ENCODE measurements at regions not wholly inside any gene's neighbourhood (a gene's known extent, or its start where the extent isn't known, plus 50 kb on each side); places are given as distances from the start of the nearest gene placed in this dataset.

DNA sequence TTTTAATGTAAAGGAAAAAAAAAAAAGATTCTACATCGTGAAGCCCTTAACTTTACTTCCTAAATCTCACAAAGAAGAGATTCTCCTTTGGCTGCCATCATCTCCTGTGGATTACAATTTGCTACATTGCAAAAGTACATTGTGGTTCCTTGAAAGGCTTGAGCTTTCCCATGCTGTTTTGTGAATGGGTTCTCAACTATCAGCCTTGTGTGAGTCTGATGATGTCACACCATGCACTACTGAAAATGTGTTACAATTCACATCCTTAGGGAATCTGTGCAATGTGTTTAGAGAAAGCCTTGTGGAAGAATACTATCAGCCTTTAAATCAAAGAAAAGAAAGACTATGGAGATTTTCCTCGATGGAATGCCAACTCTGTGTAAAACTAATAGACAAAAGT is 510.0 kb upstream of the ALCAM start:
- ATAC-seq (no peak), DNase-seq (no peak)
- intact Hi-C loops (cut with DNase I), result no loop called here
- H3K4me1 ChIP-seq (ENCODE audit: control insufficient read depth, insufficient read depth, low read length), result no peaks in the 10 kb centered on the region
- no peaks in the 10 kb centered on the region for H3K27me3 ChIP-seq (ENCODE audit: control insufficient read depth, insufficient read depth)
- H3K27ac ChIP-seq (ENCODE audit: low read length), result no peak overlapping the region
- H3K4me3 ChIP-seq (ENCODE audit: low read length), result no peak overlapping the region
- H3K9me3 ChIP-seq (ENCODE audit: control insufficient read depth, low read length), result no peaks in the 10 kb centered on the region
- WGBS, result 47% methylated on average over 2 of the region's 2 CpGs

GRCh38 chr3:104868291-104868690 is 498.4 kb upstream of the ALCAM start:
- intact Hi-C loops (cut with DNase I), result no loop called here
- 59% methylated on average over 2 of the region's 2 CpGs for WGBS
- H3K4me3 ChIP-seq (ENCODE audit: low read length), result no peak overlapping the region
- no peak for ATAC-seq
- no peaks in the 10 kb centered on the region for H3K9me3 ChIP-seq (ENCODE audit: control insufficient read depth, low read length)
- no peaks in the 10 kb centered on the region for H3K27me3 ChIP-seq (ENCODE audit: control insufficient read depth, insufficient read depth)
- H3K4me1 ChIP-seq (ENCODE audit: control insufficient read depth, insufficient read depth, low read length), result no peaks in the 10 kb centered on the region
- no peak for DNase-seq
- no peak overlapping the region for H3K27ac ChIP-seq (ENCODE audit: low read length)

DNA sequence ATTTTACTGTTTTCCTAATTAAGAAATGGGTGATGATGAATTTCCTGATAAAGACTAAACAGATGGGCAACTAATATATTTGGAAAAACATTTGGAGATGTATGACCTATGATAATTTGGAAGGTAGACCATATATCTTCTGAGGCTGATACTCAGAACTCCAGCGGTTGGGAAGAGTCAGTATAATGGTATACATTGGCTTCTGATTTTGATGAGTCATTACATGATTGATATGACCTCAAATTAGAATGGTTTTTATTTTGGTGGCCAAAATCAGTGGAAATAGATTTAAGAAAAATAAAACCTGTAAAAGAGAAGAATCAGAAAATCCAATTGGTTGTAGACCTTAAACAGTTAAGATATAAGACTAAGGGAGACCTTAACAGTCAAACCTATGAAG is 496.4 kb upstream of the ALCAM start:
- intact Hi-C loops (cut with DNase I), result no loop called here
- no peaks in the 10 kb centered on the region for H3K9me3 ChIP-seq (ENCODE audit: control insufficient read depth, low read length)
- ATAC-seq, result no peak
- H3K27ac ChIP-seq (ENCODE audit: low read length), result no peak overlapping the region
- no peak overlapping the region for H3K4me3 ChIP-seq (ENCODE audit: low read length)
- WGBS, result 92% methylated on average over 1 of the region's 1 CpG
- no peaks in the 10 kb centered on the region for H3K27me3 ChIP-seq (ENCODE audit: control insufficient read depth, insufficient read depth)
- no peaks in the 10 kb centered on the region for H3K4me1 ChIP-seq (ENCODE audit: control insufficient read depth, insufficient read depth, low read length)
- no peak for DNase-seq

DNA sequence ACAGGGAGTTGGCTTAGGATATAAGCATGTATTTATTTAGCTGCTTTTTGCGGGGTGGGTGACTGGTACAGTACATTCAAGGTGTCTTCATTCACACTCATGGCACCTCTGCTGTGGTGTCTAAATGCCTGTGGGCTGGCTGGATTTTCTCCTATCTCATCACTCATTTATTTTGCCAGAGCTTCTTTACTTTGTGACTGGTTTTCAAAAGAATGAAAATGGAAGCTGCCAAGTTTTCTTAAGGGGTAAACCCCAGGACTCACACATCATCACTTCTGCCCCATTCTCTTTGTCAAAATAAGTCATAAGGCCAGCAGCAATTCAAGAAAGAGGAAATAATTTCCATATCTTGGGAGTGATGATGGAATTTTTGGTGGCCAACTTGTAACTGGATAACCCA is 493.4 kb upstream of the ALCAM start:
- Histone ChIP-seq H3K27ac (ENCODE audit: low read length) (no peak overlapping the region), H3K4me3 (ENCODE audit: low read length) (no peak overlapping the region), H3K4me1 (ENCODE audit: control insufficient read depth, insufficient read depth, low read length) (no peaks in the 10 kb centered on the region), H3K27me3 (ENCODE audit: control insufficient read depth, insufficient read depth) (no peaks in the 10 kb centered on the region), H3K9me3 (ENCODE audit: control insufficient read depth, low read length) (no peaks in the 10 kb centered on the region)
- WGBS, result 91% methylated on average over 1 of the region's 1 CpG
- intact Hi-C loops (cut with DNase I), result no loop called here
- no peak for DNase-seq
- no peak for ATAC-seq

- no peak overlapping the region for H3K4me3 ChIP-seq (ENCODE audit: low read length)
- 37% methylated on average over 2 of the region's 2 CpGs for WGBS
- no peaks in the 10 kb centered on the region for H3K4me1 ChIP-seq (ENCODE audit: control insufficient read depth, insufficient read depth, low read length)
- DNase-seq (no peak), ATAC-seq (no peak)
- H3K27ac ChIP-seq (ENCODE audit: low read length), result no peak overlapping the region
- H3K9me3 ChIP-seq (ENCODE audit: control insufficient read depth, low read length), result no peaks in the 10 kb centered on the region
- H3K27me3 ChIP-seq (ENCODE audit: control insufficient read depth, insufficient read depth), result no peaks in the 10 kb centered on the region
- intact Hi-C loops (cut with DNase I), result no loop called here
Observed at GRCh38 chr3:104878395-104878794, 488.3 kb upstream of the ALCAM start.

DNA sequence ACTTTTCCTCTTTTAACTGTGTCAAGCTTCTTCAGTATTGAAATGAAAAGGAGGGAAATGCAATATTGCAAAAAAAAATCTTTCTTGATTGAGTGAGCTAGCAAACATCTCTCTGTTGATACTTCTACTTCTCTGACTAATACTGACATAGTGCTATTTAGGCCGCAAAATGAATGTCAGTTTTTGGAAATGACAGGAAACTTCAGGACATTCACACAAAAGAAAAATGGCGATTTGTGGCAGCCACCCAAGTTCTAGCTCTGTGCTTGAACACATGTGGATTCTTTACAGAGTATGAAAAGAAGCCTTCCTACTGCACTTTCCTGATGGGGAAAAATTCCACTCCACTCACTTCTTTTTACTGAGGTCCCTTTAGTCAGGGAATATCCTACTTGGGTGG is 486.8 kb upstream of the ALCAM start:
- DNase-seq, result no peak
- Histone ChIP-seq H3K4me1 (ENCODE audit: control insufficient read depth, insufficient read depth, low read length) (no peaks in the 10 kb centered on the region), H3K4me3 (ENCODE audit: low read length) (no peak overlapping the region), H3K27ac (ENCODE audit: low read length) (no peak overlapping the region), H3K27me3 (ENCODE audit: control insufficient read depth, insufficient read depth) (no peaks in the 10 kb centered on the region), H3K9me3 (ENCODE audit: control insufficient read depth, low read length) (no peaks in the 10 kb centered on the region)
- no peak for ATAC-seq
- intact Hi-C loops (cut with DNase I), result no loop called here
- 51% methylated on average over 2 of the region's 2 CpGs for WGBS

- no peaks in the 10 kb centered on the region for H3K4me1 ChIP-seq (ENCODE audit: control insufficient read depth, insufficient read depth, low read length)
- no peaks in the 10 kb centered on the region for H3K27me3 ChIP-seq (ENCODE audit: control insufficient read depth, insufficient read depth)
- intact Hi-C loops (cut with DNase I), result no loop called here
- no peak overlapping the region for H3K27ac ChIP-seq (ENCODE audit: low read length)
- no peak for ATAC-seq
- WGBS, result 86% methylated on average over 3 of the region's 3 CpGs
- H3K4me3 ChIP-seq (ENCODE audit: low read length), result no peak overlapping the region
- no peaks in the 10 kb centered on the region for H3K9me3 ChIP-seq (ENCODE audit: control insufficient read depth, low read length)
- DNase-seq, result no peak
Observed at GRCh38 chr3:104885214-104885814, 481.4 kb upstream of the ALCAM start.

- ATAC-seq (no peak), DNase-seq (no peak)
- no peak overlapping the region for H3K27ac ChIP-seq (ENCODE audit: low read length)
- no peak overlapping the region for H3K4me3 ChIP-seq (ENCODE audit: low read length)
- H3K27me3 ChIP-seq (ENCODE audit: control insufficient read depth, insufficient read depth), result no peaks in the 10 kb centered on the region
- H3K9me3 ChIP-seq (ENCODE audit: control insufficient read depth, low read length), result no peaks in the 10 kb centered on the region
- no peaks in the 10 kb centered on the region for H3K4me1 ChIP-seq (ENCODE audit: control insufficient read depth, insufficient read depth, low read length)
- intact Hi-C loops (cut with DNase I), result no loop called here
- 86% methylated on average over 4 of the region's 4 CpGs for WGBS
Observed at GRCh38 chr3:104886220-104886995, 480.3 kb upstream of the ALCAM start.

DNA sequence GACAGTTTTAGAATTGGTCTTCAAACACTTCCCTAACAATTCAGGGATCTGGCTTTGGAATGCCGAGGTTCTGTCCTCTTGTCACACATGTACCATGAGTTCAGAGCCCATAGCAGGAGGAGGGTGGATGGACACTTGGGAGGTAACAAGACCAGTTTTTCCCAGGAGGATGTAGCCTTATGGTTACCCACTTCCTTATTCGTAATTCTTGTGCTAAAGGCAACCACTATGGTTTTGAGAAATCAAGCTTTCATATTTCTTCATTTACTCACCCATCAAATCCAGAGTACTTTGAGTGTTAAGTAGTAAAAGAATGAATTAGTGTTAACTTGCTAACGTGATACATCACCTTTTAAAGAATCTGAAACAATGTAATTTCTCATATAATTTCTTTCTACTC is 479.6 kb upstream of the ALCAM start:
- Histone ChIP-seq H3K27ac (ENCODE audit: low read length) (no peak overlapping the region), H3K27me3 (ENCODE audit: control insufficient read depth, insufficient read depth) (no peaks in the 10 kb centered on the region), H3K4me1 (ENCODE audit: control insufficient read depth, insufficient read depth, low read length) (no peaks in the 10 kb centered on the region), H3K4me3 (ENCODE audit: low read length) (no peak overlapping the region), H3K9me3 (ENCODE audit: control insufficient read depth, low read length) (no peaks in the 10 kb centered on the region)
- WGBS, result 58% methylated on average over 3 of the region's 3 CpGs
- no peak for DNase-seq
- no peak for ATAC-seq
- intact Hi-C loops (cut with DNase I), result no loop called here

DNA sequence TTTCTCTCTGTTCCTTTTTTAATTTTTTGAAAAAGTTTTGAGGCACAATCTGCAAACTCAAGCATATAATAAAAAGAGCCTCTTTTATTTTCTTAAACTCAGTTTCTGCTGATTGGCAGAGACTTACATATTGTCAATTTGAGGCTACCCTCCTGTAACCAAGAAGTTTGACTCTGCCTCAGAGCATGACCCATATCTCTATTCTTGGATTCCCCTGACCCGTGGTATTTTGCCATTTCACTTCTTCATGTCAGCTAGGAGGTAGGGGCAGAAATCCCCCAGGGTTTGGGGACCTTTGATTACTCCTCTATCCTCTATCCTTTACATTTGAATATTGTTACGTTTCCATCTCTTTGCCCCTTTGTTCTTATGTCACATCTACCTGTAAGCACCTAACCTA is 479.1 kb upstream of the ALCAM start:
- intact Hi-C loops (cut with DNase I), result no loop called here
- H3K27me3 ChIP-seq (ENCODE audit: control insufficient read depth, insufficient read depth), result no peaks in the 10 kb centered on the region
- DNase-seq (no peak), ATAC-seq (no peak)
- H3K4me3 ChIP-seq (ENCODE audit: low read length), result no peak overlapping the region
- no peak overlapping the region for H3K27ac ChIP-seq (ENCODE audit: low read length)
- no peaks in the 10 kb centered on the region for H3K4me1 ChIP-seq (ENCODE audit: control insufficient read depth, insufficient read depth, low read length)
- 61% methylated on average over 2 of the region's 2 CpGs for WGBS
- H3K9me3 ChIP-seq (ENCODE audit: control insufficient read depth, low read length), result no peaks in the 10 kb centered on the region

GRCh38 chr3:104892044-104892443 is 474.7 kb upstream of the ALCAM start:
- no peaks in the 10 kb centered on the region for H3K27me3 ChIP-seq (ENCODE audit: control insufficient read depth, insufficient read depth)
- no peak overlapping the region for H3K4me3 ChIP-seq (ENCODE audit: low read length)
- DNase-seq, result no peak
- 78% methylated on average over 2 of the region's 2 CpGs for WGBS
- H3K27ac ChIP-seq (ENCODE audit: low read length), result no peak overlapping the region
- intact Hi-C loops (cut with DNase I), result no loop called here
- H3K9me3 ChIP-seq (ENCODE audit: control insufficient read depth, low read length), result no peaks in the 10 kb centered on the region
- no peaks in the 10 kb centered on the region for H3K4me1 ChIP-seq (ENCODE audit: control insufficient read depth, insufficient read depth, low read length)
- no peak for ATAC-seq

DNA sequence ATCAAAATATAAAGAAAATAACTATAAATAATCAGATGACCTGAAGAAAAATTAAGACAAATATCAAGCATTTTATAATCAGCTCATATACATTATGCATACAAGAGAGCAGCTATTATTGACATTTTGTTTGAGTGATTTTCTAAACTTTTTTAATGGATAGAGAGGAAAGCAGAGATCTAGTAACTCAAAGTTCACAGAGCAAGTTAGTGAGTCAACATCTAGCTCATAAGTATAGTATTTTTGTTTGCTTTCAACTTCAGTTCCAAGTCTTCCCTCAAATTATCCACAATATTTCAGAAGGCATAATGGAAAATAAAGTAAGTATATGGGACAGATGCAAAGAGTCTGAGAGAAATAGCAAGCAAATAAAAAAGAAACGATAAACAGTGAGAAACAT is 470.1 kb upstream of the ALCAM start:
- intact Hi-C loops (cut with DNase I), result no loop called here
- 94% methylated on average over 1 of the region's 1 CpG for WGBS

More for the DNA sequence above, 470.1 kb upstream of the ALCAM start:
- no peak overlapping the region for H3K4me3 ChIP-seq (ENCODE audit: low read length)
- ATAC-seq (no peak), DNase-seq (no peak)
- no peak overlapping the region for H3K27ac ChIP-seq (ENCODE audit: low read length)
- no peaks in the 10 kb centered on the region for H3K9me3 ChIP-seq (ENCODE audit: control insufficient read depth, low read length)
- H3K27me3 ChIP-seq (ENCODE audit: control insufficient read depth, insufficient read depth), result no peaks in the 10 kb centered on the region
- no peaks in the 10 kb centered on the region for H3K4me1 ChIP-seq (ENCODE audit: control insufficient read depth, insufficient read depth, low read length)
